Left lung (tissue), 4 donors: ENCODE measurements at regions not wholly inside any gene's neighbourhood (a gene's known extent, or its start where the extent isn't known, plus 50 kb on each side); places are given as distances from the start of the nearest gene placed in this dataset.

Experiments used
- ATAC-seq: fragments of 200-7000 bp; cut with Tn5 transposase; one replicate; pipeline ENCODE4 v1.9.1; 2020; ENCODE audit warnings: moderate library complexity
- DNase-seq, 4 donors: peaks; one replicate each; pipeline ENCODE4 v3.0.0-alpha.2; 2013 to 2020
- H3K27ac ChIP-seq, 2 donors: fragments of 200-600 bp; sonication (generic) in 1 of 2; one replicate each; pipeline versions ENCODE4 v1.5.0 to v1.8.0; 2020 to 2021
- H3K27me3 ChIP-seq, 2 donors: fragments of 200-600 bp; sonication (generic) in 1 of 2; one replicate each; pipeline versions ENCODE4 v1.5.0 to v1.8.0; 2020 to 2021
- H3K36me3 ChIP-seq, 2 donors: fragments of 200-600 bp; sonication (generic) in 1 of 2; one replicate each; pipeline versions ENCODE4 v1.5.0 to v1.8.0; 2020 to 2021
- H3K4me1 ChIP-seq, 2 donors: fragments of 200-600 bp; one replicate each; pipeline ENCODE4 v1.8.0; 2021
- H3K4me3 ChIP-seq, 2 donors: fragments of 200-600 bp; sonication (generic) in 1 of 2; one replicate each; pipeline versions ENCODE4 v1.5.0 to v1.8.0; 2020 to 2021; ENCODE audit warnings: mild to moderate bottlenecking in 1 of 2
- H3K9me3 ChIP-seq, 2 donors: fragments of 200-600 bp; sonication (generic) in 1 of 2; one replicate each; pipeline versions ENCODE4 v1.5.0 to v1.8.0; 2020 to 2021
- CTCF ChIP-seq, 2 donors: fragments of 200-600 bp; sonication (generic) in 1 of 2; IDR thresholded peaks; one replicate each; pipeline versions ENCODE4 v1.5.0 to v1.8.0; 2021; ENCODE audit warnings: antibody characterized with exemption in 2 of 2
- intact Hi-C, 2 donors: fragments of 100-400 bp; cut with DNase I; formaldehyde crosslinking; loops; one replicate each; pipeline versions ENCODE4 v1.11.2 to v1.14.2; 2022
- donor health status: DM: no; HTN: yes; CAD: no.
- donor health status: DM: no; HTN: no; CAD: no.

- DNase-seq, result no peak
- H3K9me3 ChIP-seq, result no peaks in the 10 kb centered on the region
- no peak for ATAC-seq
- intact Hi-C loops, result no loop called here
- TF ChIP-seq CTCF (IDR thresholded peaks at IDR 0.05), result no peak
- no peaks in the 10 kb centered on the region for H3K36me3 ChIP-seq
- no peak overlapping the region for H3K4me3 ChIP-seq
- no peaks in the 10 kb centered on the region for H3K27me3 ChIP-seq
- H3K27ac ChIP-seq, result no peak overlapping the region
- H3K4me1 ChIP-seq, result no peaks in the 10 kb centered on the region
These were observed 82.1 kb upstream of the NMUR2 start for GRCh38 chr5:152487130-152487529.

DNA sequence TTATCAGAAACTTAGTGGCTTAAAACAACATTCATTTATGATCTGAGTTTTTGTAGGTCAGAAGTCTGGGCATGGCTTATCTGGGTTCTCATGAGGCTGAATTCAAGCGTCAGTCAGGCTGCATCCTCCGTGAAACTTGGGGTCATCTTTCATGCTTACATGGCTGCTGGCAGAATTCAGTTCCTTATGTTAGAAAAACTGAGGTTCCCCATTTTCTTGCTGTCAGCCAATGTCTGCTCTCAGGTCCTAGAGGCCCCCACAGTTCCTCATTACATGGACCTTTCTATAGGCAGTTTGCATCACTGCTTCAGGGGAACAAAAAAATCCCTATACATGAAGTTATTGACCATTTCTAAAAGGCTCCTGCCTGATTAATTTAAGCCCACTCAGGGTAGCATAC lies 83.8 kb upstream of the NMUR2 start:
- no peak for DNase-seq
- Histone ChIP-seq H3K27ac (no peak overlapping the region), H3K4me1 (no peaks in the 10 kb centered on the region), H3K9me3 (no peaks in the 10 kb centered on the region), H3K36me3 (no peaks in the 10 kb centered on the region), H3K4me3 (no peak overlapping the region), H3K27me3 (no peaks in the 10 kb centered on the region)
- no peak for ATAC-seq
- intact Hi-C loops, result no loop called here
- no peak for TF ChIP-seq CTCF (IDR thresholded peaks at IDR 0.05)

DNA sequence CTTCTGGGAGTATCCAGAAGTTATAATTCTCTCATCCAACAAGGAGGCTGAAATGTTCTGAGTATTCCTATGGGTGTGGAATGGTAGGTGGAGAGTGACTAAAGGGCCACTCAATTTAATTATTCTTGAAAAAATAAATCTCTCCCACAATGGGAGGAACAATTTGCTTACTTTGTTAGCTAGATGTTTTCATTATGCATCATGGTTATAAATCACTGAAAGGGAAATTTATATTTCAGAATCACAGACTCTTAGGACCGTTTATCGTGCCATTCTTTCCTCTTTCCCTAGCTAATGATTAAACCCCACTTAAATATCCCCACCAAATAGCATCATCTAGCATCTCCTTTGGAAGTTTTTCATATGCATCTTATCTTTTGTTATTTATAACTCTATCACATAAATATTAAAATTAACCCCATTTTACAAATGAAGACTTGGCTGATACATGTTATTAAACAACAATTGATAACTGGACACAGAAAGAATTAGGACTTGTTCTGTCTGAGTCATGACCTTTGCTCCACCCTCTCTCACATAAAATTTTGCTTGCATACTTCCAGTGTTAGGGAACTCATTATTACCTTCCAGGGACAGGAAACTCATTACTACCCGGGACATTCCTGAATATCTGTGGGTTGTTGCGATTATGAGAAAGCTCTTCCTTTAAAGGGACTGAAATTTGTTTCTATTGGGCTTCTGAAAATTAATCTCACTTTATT lies 94.9 kb upstream of the NMUR2 start:
- intact Hi-C loops, result loop anchor here in 1 of 2 donors (10.0 kb wide), 1 partner anchor 675 kb away; no protein-coding TSS in a partner anchor
- Histone ChIP-seq H3K4me3 (no peak overlapping the region), H3K4me1 (no peaks in the 10 kb centered on the region), H3K27me3 (no peaks in the 10 kb centered on the region), H3K9me3 (no peaks in the 10 kb centered on the region), H3K36me3 (no peaks in the 10 kb centered on the region), H3K27ac (no peak overlapping the region)
- DNase-seq (no peak), ATAC-seq (no peak)
- no peak for TF ChIP-seq CTCF (IDR thresholded peaks at IDR 0.05)

DNA sequence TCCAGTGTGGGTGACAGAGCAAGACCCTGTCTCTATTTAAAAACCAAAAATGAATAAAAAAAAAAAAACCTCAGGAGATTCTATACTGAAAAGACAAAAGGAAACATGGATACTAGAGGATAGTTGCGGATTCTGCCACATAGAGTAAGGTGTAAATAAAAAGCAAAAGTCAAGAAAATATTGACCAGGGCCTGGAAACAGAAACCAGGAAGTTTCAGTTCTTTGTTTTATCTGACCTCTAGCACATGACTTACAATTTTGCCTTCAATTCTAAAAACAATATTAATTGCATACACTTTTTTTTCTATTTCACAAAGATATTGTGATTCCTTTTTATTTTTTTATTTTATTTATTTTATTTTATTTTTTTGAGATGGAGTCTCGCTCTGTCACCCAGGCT lies 96.2 kb upstream of the NMUR2 start:
- intact Hi-C loops, result loop anchor here in 1 of 2 donors (10.0 kb wide), 1 partner anchor 676 kb away; no protein-coding TSS in a partner anchor
- ATAC-seq (no peak), DNase-seq (no peak)
- no peak overlapping the region for H3K27ac ChIP-seq
- no peaks in the 10 kb centered on the region for H3K27me3 ChIP-seq
- H3K9me3 ChIP-seq, result no peaks in the 10 kb centered on the region
- no peak overlapping the region for H3K4me3 ChIP-seq
- no peak for TF ChIP-seq CTCF (IDR thresholded peaks at IDR 0.05)
- H3K4me1 ChIP-seq, result no peaks in the 10 kb centered on the region
- H3K36me3 ChIP-seq, result no peaks in the 10 kb centered on the region

DNA sequence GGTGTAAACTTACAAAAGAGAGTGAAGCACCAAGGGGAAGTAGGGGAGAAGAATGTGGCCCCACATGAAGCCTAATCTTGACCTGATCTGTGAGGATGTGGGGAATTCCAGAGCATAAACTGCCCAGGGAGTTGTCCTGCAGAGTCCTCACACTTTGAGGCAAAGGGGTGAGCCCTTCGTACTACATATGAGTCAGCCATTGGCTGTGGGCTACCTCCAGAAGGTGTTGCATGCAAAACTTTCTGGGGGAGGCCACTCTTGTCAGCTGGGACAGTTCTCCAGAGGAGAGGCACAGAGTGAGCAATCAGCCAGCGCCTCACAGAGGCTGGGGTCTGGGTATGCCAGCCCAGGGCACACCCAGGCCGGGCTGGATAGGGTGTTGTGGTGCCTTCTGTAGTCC lies 98.1 kb upstream of the NMUR2 start:
- TF ChIP-seq CTCF (IDR thresholded peaks at IDR 0.05), result no peak
- Histone ChIP-seq H3K27me3 (peaks cover 0 to 4% of the 10 kb centered on the region in 2 donors), H3K9me3 (no peaks in the 10 kb centered on the region), H3K4me1 (no peaks in the 10 kb centered on the region), H3K4me3 (no peak overlapping the region), H3K27ac (no peak overlapping the region), H3K36me3 (no peaks in the 10 kb centered on the region)
- ATAC-seq, result no peak
- intact Hi-C loops, result loop anchor here in 1 of 2 donors (10.0 kb wide), 1 partner anchor 678 kb away; no protein-coding TSS in a partner anchor
- no peak for DNase-seq
